ENCODE measurements at regions not wholly inside any gene's neighbourhood (a gene's known extent, or its start where the extent isn't known, plus 50 kb on each side); places are given as distances from the start of the nearest gene placed in this dataset.
"Not testable (repeated sequence)": the region's sequence is repeated elsewhere in the genome, so short reads cannot be mapped to it uniquely, and the experiment has no call there.

DNA sequence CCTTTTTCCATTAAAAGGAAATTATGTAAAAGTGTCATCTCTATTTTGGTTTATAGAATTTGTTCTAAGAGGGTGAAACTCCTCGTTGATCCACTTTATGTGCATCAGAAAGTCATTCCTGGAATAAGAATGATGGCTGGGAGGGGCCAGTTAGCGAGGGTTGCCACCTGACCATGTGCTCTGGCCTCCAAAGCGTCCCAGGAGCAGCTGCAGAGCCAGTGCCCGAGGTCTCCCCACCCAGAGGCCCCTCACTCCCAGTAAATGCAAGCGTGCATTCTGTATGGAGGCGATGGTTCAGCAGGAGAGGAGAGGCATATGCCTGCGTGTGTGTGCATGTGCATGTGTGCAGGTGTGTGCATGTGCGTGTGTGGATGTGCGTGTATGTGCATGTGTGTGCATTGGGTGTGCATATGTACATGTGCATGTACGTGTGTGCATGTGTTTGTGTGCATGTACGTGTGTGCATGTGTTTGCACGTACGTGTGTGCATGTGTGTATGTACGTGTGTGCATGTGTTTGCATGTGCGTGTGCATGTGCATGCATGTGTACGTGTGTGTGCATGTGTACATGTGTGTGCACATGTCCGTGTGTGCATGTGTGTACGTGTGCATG is 345.8 kb downstream of the TEX29 start:
- Histone ChIP-seq H3K27ac (ENCODE audit: low read depth in 1 of 2, low read length in 1 of 2) (no peak overlapping the region), H3K36me3 (ENCODE audit: control insufficient read depth in 4 of 4, insufficient read depth in 4 of 4, low read length in 4 of 4) (no peaks in the 10 kb centered on the region), H3K9ac (ENCODE audit: insufficient read depth in 1 of 2, low read length in 2 of 2) (no peak overlapping the region), H3K4me3 (no peak overlapping the region), H3K9me3 (ENCODE audit: control insufficient read depth in 4 of 4, insufficient read depth in 3 of 4, low read length in 3 of 4) (peaks cover 0 to 4% (median under 1%) of the 10 kb centered on the region in 4 donors), H3K27me3 (ENCODE audit: control insufficient read depth in 3 of 3, insufficient read depth in 3 of 3, low read length in 2 of 3) (peaks cover 0 to 6% (median 2%) of the 10 kb centered on the region in 3 donors), H3K4me1 (ENCODE audit: control insufficient read depth in 5 of 5, insufficient read depth in 5 of 5, low read length in 5 of 5) (no peaks in the 10 kb centered on the region)
- no peak for ATAC-seq (ENCODE audit: insufficient read depth, low FRiP score)
- TF ChIP-seq CTCF (IDR thresholded peaks at IDR 0.05; ENCODE audit: control extremely low read depth, extremely low read depth) = no peak
- DNase-seq = no peak
- 74 to 90% methylated on average over 18 of the region's 18 CpGs for WGBS, 2 donors

DNA sequence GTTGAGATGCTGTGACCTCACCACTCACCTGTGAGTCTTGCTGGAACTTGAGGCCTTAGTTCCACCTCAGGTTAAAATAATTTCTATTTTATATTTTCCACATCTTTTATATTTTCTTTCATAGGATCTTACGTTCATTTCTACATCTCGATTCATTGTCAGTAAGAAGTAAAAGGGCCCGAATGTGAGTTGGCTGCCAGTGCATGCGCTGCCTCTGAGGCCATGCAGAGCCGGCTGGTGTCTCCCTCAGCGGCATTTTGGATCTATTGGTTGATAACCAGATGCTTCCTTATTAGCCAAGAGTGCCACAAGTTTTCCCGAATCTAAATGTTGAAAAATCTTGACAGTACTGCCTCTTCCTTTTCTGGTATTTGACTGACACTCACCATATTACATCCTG is 347.3 kb downstream of the TEX29 start:
- Histone ChIP-seq H3K27ac (ENCODE audit: low read depth in 1 of 2, low read length in 1 of 2) (no peak overlapping the region), H3K36me3 (ENCODE audit: control insufficient read depth in 4 of 4, insufficient read depth in 4 of 4, low read length in 4 of 4) (no peaks in the 10 kb centered on the region), H3K4me1 (ENCODE audit: control insufficient read depth in 5 of 5, insufficient read depth in 5 of 5, low read length in 5 of 5) (no peaks in the 10 kb centered on the region), H3K9me3 (ENCODE audit: control insufficient read depth in 4 of 4, insufficient read depth in 3 of 4, low read length in 3 of 4) (peaks cover 0 to 4% (median under 1%) of the 10 kb centered on the region in 4 donors), H3K4me3 (no peak overlapping the region), H3K9ac (ENCODE audit: insufficient read depth in 1 of 2, low read length in 2 of 2) (no peak overlapping the region), H3K27me3 (ENCODE audit: control insufficient read depth in 3 of 3, insufficient read depth in 3 of 3, low read length in 2 of 3) (peaks cover 0 to 6% (median 2%) of the 10 kb centered on the region in 3 donors)
- TF ChIP-seq CTCF (IDR thresholded peaks at IDR 0.05; ENCODE audit: control extremely low read depth, extremely low read depth) = no peak
- WGBS, 2 donors = 73 to 91% methylated on average over 7 of the region's 7 CpGs
- no peak for DNase-seq
- ATAC-seq (ENCODE audit: insufficient read depth, low FRiP score) = no peak

DNA sequence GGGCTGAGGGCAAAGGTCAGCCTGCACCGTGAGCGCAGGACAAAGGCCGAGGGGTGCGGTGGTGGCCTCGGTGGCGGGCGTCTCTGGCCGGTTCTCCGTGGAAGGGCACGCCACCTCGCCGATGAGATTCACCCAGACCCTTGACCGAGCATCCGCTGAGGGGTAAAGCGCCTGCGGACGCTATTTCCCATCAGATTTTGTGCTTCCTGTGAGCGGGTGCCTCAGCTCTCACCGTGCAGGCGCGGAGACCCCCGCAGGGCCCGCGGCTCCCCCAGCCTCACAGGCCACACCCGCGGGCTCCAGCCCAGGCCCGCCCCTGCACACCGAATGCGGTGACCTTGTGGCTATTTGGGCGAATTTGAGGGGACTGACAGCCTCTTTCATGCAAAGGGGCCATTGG is 348.0 kb downstream of the TEX29 start:
- no peaks in the 10 kb centered on the region for H3K4me1 ChIP-seq (ENCODE audit: control insufficient read depth in 5 of 5, insufficient read depth in 5 of 5, low read length in 5 of 5)
- WGBS, 2 donors = 91 to 95% methylated on average over 30 of the region's 30 CpGs
- no peak for TF ChIP-seq CTCF (IDR thresholded peaks at IDR 0.05; ENCODE audit: control extremely low read depth, extremely low read depth)
- peaks cover 0 to 6% (median 2%) of the 10 kb centered on the region in 3 donors for H3K27me3 ChIP-seq (ENCODE audit: control insufficient read depth in 3 of 3, insufficient read depth in 3 of 3, low read length in 2 of 3)
- peaks cover 0 to 4% (median under 1%) of the 10 kb centered on the region in 4 donors for H3K9me3 ChIP-seq (ENCODE audit: control insufficient read depth in 4 of 4, insufficient read depth in 3 of 4, low read length in 3 of 4)
- no peak overlapping the region for H3K9ac ChIP-seq (ENCODE audit: insufficient read depth in 1 of 2, low read length in 2 of 2)
- no peaks in the 10 kb centered on the region for H3K36me3 ChIP-seq (ENCODE audit: control insufficient read depth in 4 of 4, insufficient read depth in 4 of 4, low read length in 4 of 4)
- DNase-seq (no peak), ATAC-seq (ENCODE audit: insufficient read depth, low FRiP score) (no peak)
- no peak overlapping the region for H3K27ac ChIP-seq (ENCODE audit: low read depth in 1 of 2, low read length in 1 of 2)
- H3K4me3 ChIP-seq = no peak overlapping the region

DNA sequence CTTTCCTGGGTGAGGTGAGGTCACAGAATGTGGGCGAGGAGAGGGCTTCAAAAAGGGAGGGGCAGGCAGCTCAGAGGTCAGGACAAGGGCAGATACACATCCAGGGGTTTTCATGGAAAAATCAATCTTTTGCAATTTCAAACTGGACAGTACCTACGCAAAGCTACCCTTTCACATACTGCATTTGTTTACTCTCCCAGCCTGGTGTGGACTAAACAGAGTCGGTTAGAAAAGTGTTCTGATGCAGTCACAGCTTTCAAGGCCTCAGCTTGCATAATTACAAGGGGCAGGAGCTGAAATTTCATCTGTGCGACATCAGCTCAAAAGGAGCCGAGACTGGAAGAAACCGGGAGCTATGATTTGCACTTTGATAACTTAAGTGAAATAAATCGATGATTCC is 351.8 kb downstream of the TEX29 start:
- not testable (repeated sequence) for H3K36me3 ChIP-seq (ENCODE audit: control insufficient read depth in 4 of 4, insufficient read depth in 4 of 4, low read length in 4 of 4); H3K9me3 ChIP-seq (ENCODE audit: control insufficient read depth in 4 of 4, insufficient read depth in 3 of 4, low read length in 3 of 4); H3K27me3 ChIP-seq (ENCODE audit: control insufficient read depth in 3 of 3, insufficient read depth in 3 of 3, low read length in 2 of 3); DNase-seq; H3K4me1 ChIP-seq (ENCODE audit: control insufficient read depth in 5 of 5, insufficient read depth in 5 of 5, low read length in 5 of 5); ATAC-seq (ENCODE audit: insufficient read depth, low FRiP score); H3K27ac ChIP-seq (ENCODE audit: low read depth in 1 of 2, low read length in 1 of 2); H3K4me3 ChIP-seq; H3K9ac ChIP-seq (ENCODE audit: insufficient read depth in 1 of 2, low read length in 2 of 2)
- WGBS, 2 donors = 84 to 85% methylated on average over 4 of the region's 7 CpGs

DNA sequence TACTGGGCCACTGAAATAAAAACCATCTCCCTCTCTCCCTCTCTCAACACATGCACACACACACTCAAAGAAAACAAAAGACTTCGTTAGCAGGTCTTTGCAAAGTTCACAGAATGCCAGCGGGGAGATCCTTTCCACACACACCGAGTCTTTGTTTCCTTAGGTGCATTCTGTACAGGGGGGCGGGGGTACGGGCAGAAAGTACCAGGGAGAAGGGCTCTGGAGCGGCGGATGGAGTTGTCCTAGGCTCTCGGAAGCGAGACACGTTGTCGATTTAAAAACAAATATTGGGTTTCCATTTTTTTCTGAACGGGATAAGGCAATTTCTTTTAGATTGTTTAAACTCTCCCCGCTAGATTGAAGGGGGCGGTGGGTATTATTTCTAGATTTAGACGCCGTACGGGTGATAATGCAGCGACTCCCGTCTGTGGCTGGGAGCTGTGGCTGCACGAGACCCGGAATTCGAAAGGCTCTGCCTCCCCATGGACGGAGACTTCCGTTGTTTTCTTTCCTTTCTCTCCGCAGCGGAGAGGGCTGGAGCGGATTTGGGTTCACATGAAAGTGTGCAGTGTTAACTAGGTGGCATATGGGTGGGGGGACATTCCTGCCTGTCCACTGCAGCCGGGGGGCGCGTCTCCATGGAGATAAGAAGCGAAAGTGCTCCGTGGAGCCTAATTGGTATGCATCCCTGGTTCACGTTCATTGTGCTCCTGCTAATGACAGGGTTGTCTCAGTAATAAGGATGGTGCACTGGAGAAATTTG is 357.9 kb downstream of the TEX29 start:
- not testable (repeated sequence) for ATAC-seq (ENCODE audit: insufficient read depth, low FRiP score); DNase-seq; H3K9ac ChIP-seq (ENCODE audit: insufficient read depth in 1 of 2, low read length in 2 of 2); H3K36me3 ChIP-seq (ENCODE audit: control insufficient read depth in 4 of 4, insufficient read depth in 4 of 4, low read length in 4 of 4); H3K27me3 ChIP-seq (ENCODE audit: control insufficient read depth in 3 of 3, insufficient read depth in 3 of 3, low read length in 2 of 3); H3K9me3 ChIP-seq (ENCODE audit: control insufficient read depth in 4 of 4, insufficient read depth in 3 of 4, low read length in 3 of 4); H3K4me3 ChIP-seq; H3K27ac ChIP-seq (ENCODE audit: low read depth in 1 of 2, low read length in 1 of 2); H3K4me1 ChIP-seq (ENCODE audit: control insufficient read depth in 5 of 5, insufficient read depth in 5 of 5, low read length in 5 of 5)
- no CpG with 5 or more reads among the region's 33 CpGs for WGBS, 2 donors

DNA sequence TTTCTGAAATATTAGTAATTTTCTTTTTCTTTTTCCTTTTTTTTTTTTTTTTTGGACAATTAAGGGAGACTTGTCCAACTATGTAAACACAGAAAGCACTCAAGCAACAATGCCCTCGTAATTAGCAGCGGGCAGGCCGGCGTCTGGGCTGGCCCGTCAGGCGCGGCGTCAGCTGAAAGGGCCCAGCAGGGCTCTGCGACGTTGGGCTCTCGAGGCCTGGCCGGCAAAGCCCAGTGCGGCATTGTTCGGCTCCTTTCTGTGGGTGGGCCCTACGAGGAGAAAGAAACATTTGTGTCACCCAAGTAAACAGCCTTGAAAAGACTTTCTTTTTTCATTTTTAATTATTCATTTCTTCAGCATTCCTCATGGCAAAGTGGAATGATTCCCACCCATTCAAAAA is 359.2 kb downstream of the TEX29 start:
- H3K27me3 ChIP-seq (ENCODE audit: control insufficient read depth in 3 of 3, insufficient read depth in 3 of 3, low read length in 2 of 3); H3K9ac ChIP-seq (ENCODE audit: insufficient read depth in 1 of 2, low read length in 2 of 2); DNase-seq; ATAC-seq (ENCODE audit: insufficient read depth, low FRiP score); H3K4me3 ChIP-seq; H3K9me3 ChIP-seq (ENCODE audit: control insufficient read depth in 4 of 4, insufficient read depth in 3 of 4, low read length in 3 of 4); H3K36me3 ChIP-seq (ENCODE audit: control insufficient read depth in 4 of 4, insufficient read depth in 4 of 4, low read length in 4 of 4); H3K27ac ChIP-seq (ENCODE audit: low read depth in 1 of 2, low read length in 1 of 2); H3K4me1 ChIP-seq (ENCODE audit: control insufficient read depth in 5 of 5, insufficient read depth in 5 of 5, low read length in 5 of 5): not testable (repeated sequence)
- no CpG with 5 or more reads among the region's 15 CpGs for WGBS, 2 donors
